IMR-90 (cell line): ENCODE measurements at regions not wholly inside any gene's neighbourhood (a gene's known extent, or its start where the extent isn't known, plus 50 kb on each side); places are given as distances from the start of the nearest gene placed in this dataset.

Source experiments
- ATAC-seq: fragments of 200-7000 bp; cut with Tn5 transposase; 2 replicates; pipeline ENCODE4 v1.9.1; 2020; ENCODE audit warnings: low read depth, mild to moderate bottlenecking, moderate library complexity
- BruUV-seq: library from RNA; stranded (reverse); fragments of 400-500 nt; replicated peaks from 2 replicates; lab custom pipeline; 2021; lab: Mats Ljungman, UMichigan
- CTCF ChIA-PET: fragments of 300-600 bp; formaldehyde crosslinking; extraction: SDS; loops from one replicate; lab custom pipeline; 2021; ENCODE audit warnings: antibody characterized with exemption; lab: Yijun Ruan, JAX
- POLR2A ChIA-PET: fragments of 300-600 bp; sonication (Branson Sonifier 250); formaldehyde crosslinking; loops from one replicate; lab custom pipeline; 2022; ENCODE audit warnings: antibody characterized with exemption; ENCODE audit not compliant: unreplicated experiment; lab: Charles Lee
- DNase-seq: peaks from one replicate; pipeline ENCODE4 v3.0.0; 2013
- H2AFZ ChIP-seq: replicated peaks from 2 replicates; pipeline ENCODE3; 2013; ENCODE audit warnings: low read length, mild to moderate bottlenecking; ENCODE audit not compliant: poor library complexity
- H2AK5ac ChIP-seq: 2 replicates; pipeline ENCODE4 v1.6.1; 2013; ENCODE audit warnings: low read depth, low read length, inconsistent platforms
- H2AK9ac ChIP-seq: replicated peaks from 2 replicates; pipeline ENCODE3; 2013; ENCODE audit warnings: mild to moderate bottlenecking, low read depth, low read length, moderate library complexity; ENCODE audit not compliant: poor library complexity
- H2BK120ac ChIP-seq: 2 replicates; pipeline ENCODE4 v1.6.1; 2013; ENCODE audit warnings: low read depth, low read length, inconsistent platforms
- H2BK15ac ChIP-seq: 3 replicates; pipeline ENCODE4 v1.6.1; 2013; ENCODE audit warnings: low read depth, low read length, inconsistent platforms
- H2BK20ac ChIP-seq: 2 replicates; pipeline ENCODE4 v1.6.1; 2013; ENCODE audit warnings: low read depth, mild to moderate bottlenecking, inconsistent platforms, low read length, moderate library complexity
- H2BK5ac ChIP-seq: 2 replicates; pipeline ENCODE4 v1.6.1; 2013; ENCODE audit warnings: mild to moderate bottlenecking, low read depth, low read length, inconsistent platforms; ENCODE audit not compliant: poor library complexity, severe bottlenecking
- H3K14ac ChIP-seq: replicated peaks from 2 replicates; pipeline ENCODE4 v1.6.1; 2013; ENCODE audit warnings: low read depth, low read length, inconsistent platforms
- H3K18ac ChIP-seq: 2 replicates; pipeline ENCODE4 v1.6.1; 2013; ENCODE audit warnings: low read depth, low read length, control low read depth
- H3K23ac ChIP-seq: 2 replicates; pipeline ENCODE4 v1.6.1; 2013; ENCODE audit warnings: low read depth, low read length, inconsistent platforms
- H3K27ac ChIP-seq: 2 replicates; pipeline ENCODE4 v1.5.1; 2013; ENCODE audit warnings: mild to moderate bottlenecking, control low read depth, low read length; ENCODE audit not compliant: insufficient read depth
- H3K27me3 ChIP-seq: 2 replicates; pipeline ENCODE4 v1.6.1; 2013; ENCODE audit warnings: low read length; ENCODE audit not compliant: control insufficient read depth, insufficient read depth
- H3K36me3 ChIP-seq: 2 replicates; pipeline ENCODE4 v1.6.1; 2013; ENCODE audit warnings: low read length, mixed read lengths; ENCODE audit not compliant: control insufficient read depth, insufficient read depth
- H3K4ac ChIP-seq: 2 replicates; pipeline ENCODE4 v1.6.1; 2013; ENCODE audit warnings: low read depth, low read length, inconsistent platforms
- H3K4me1 ChIP-seq: 2 replicates; pipeline ENCODE4 v1.6.1; 2013; ENCODE audit warnings: low read length, mixed read lengths; ENCODE audit not compliant: control insufficient read depth, insufficient read depth
- H3K4me2 ChIP-seq: 2 replicates; pipeline ENCODE4 v1.6.1; 2013; ENCODE audit warnings: low read depth, mild to moderate bottlenecking, control low read depth, low read length, moderate library complexity
- H3K4me3 ChIP-seq: 2 replicates; pipeline ENCODE4 v1.5.1; 2013; ENCODE audit warnings: low read depth, mild to moderate bottlenecking, control low read depth, low read length, moderate library complexity; ENCODE audit not compliant: insufficient read depth
- H3K56ac ChIP-seq: 2 replicates; pipeline ENCODE4 v1.6.1; 2013; ENCODE audit warnings: low read length, inconsistent platforms; ENCODE audit not compliant: insufficient read depth; ENCODE audit errors: extremely low read depth
- H3K79me1 ChIP-seq, 2 experiments: 2 replicates each; pipeline ENCODE4 v1.6.1; 2013; ENCODE audit warnings: low read length in 2 of 2, inconsistent platforms in 1 of 2, low read depth in 1 of 2
- H3K9ac ChIP-seq: 2 replicates; pipeline ENCODE4 v1.6.1; 2013; ENCODE audit warnings: low read depth, low read length, control low read depth
- H3K9me1 ChIP-seq: 2 replicates; pipeline ENCODE4 v1.6.1; 2013; ENCODE audit warnings: low read length, inconsistent platforms; ENCODE audit not compliant: insufficient read depth
- H3K9me3 ChIP-seq: 2 replicates; pipeline ENCODE4 v1.6.1; 2013; ENCODE audit warnings: low read length; ENCODE audit not compliant: control insufficient read depth, insufficient read depth
- H4K20me1 ChIP-seq: 2 replicates; pipeline ENCODE4 v1.6.1; 2013; ENCODE audit warnings: low read length, inconsistent platforms; ENCODE audit not compliant: insufficient read depth
- H4K5ac ChIP-seq: 2 replicates; pipeline ENCODE4 v1.6.1; 2013; ENCODE audit warnings: mild to moderate bottlenecking, low read depth, low read length, control low read depth
- H4K8ac ChIP-seq, 2 experiments: 2 replicates each; pipeline ENCODE4 v1.6.1; 2013; ENCODE audit warnings: low read depth in 2 of 2, low read length in 2 of 2, control low read depth in 1 of 2, inconsistent platforms in 1 of 2
- H4K91ac ChIP-seq: 2 replicates; pipeline ENCODE4 v1.6.1; 2013; ENCODE audit warnings: low read depth, low read length, inconsistent platforms; ENCODE audit not compliant: insufficient read depth
- USF2 ChIP-seq: fragments of 150-350 bp; IDR thresholded peaks from 2 replicates; pipeline ENCODE4 v1.6.1; 2017; ENCODE audit warnings: mild to moderate bottlenecking, antibody characterized with exemption, low read length, low read depth
- dilution Hi-C: fragments of 300-500 bp; cut with HindIII; formaldehyde crosslinking; loops from one replicate; pipeline ENCODE4 v1.14.3; 2018; ENCODE audit warnings: low sequenced_read_pairs; ENCODE audit not compliant: unreplicated experiment
- in situ Hi-C: fragments of 300-500 bp; cut with MboI; formaldehyde crosslinking; loops from 3 replicates; pipeline ENCODE4 v1.14.3; 2019; ENCODE audit warnings: low sequenced_read_pairs, inconsistent platforms, mixed read lengths
- intact Hi-C: fragments of 100-400 bp; cut with micrococcal nuclease; formaldehyde crosslinking; loops from 2 replicates; pipeline ENCODE4 v1.10.0; 2022

GRCh38 chr5:152864991-152865390 is 459.9 kb upstream of the NMUR2 start:
- Histone ChIP-seq H3K4me3 (no peak overlapping the region), H4K8ac (no peak overlapping the region), H2AK5ac (no peak overlapping the region), H3K4ac (no peak overlapping the region), H3K36me3 (no peaks in the 10 kb centered on the region), H3K27ac (no peak overlapping the region), H3K9me3 (peaks cover 5% of the 10 kb centered on the region), H3K79me1 (no peaks in the 10 kb centered on the region), H3K27me3 (no peaks in the 10 kb centered on the region), H3K14ac (no peak overlapping the region), H2BK15ac (no peak overlapping the region), H3K4me2 (no peak overlapping the region), H4K20me1 (no peaks in the 10 kb centered on the region), H3K56ac (no peak overlapping the region), H4K91ac (no peak overlapping the region), H3K18ac (no peak overlapping the region), H3K23ac (no peak overlapping the region), H3K4me1 (no peaks in the 10 kb centered on the region), H2BK5ac (no peak overlapping the region), H2AFZ (no peak overlapping the region), H4K5ac (no peak overlapping the region), H2AK9ac (no peak overlapping the region), H2BK20ac (no peak overlapping the region), H2BK120ac (no peak overlapping the region), H3K9me1 (no peaks in the 10 kb centered on the region), H3K9ac (no peak overlapping the region)
- in situ Hi-C loops (no loop called here), dilution Hi-C loops (no loop called here), intact Hi-C loops (no loop called here)
- TF ChIP-seq USF2: no peak
- no peak for DNase-seq
- CTCF ChIA-PET: no interaction called here
- no TSS peak for BruUV-seq
- POLR2A ChIA-PET: no interaction called here
- ATAC-seq: no peak
